ENCODE measurements at regions not wholly inside any gene's neighbourhood (a gene's known extent, or its start where the extent isn't known, plus 50 kb on each side); places are given as distances from the start of the nearest gene placed in this dataset.

GRCh38 chr20:41774291-41774690 is 156.1 kb upstream of the CHD6 start:
- Histone ChIP-seq H3K4me3 (ENCODE audit: insufficient read depth, low read depth, low read length) (no peak overlapping the region), H3K27me3 (ENCODE audit: insufficient read depth, low read length) (no peaks in the 10 kb centered on the region), H3K27ac (ENCODE audit: low read depth, low read length) (no peak overlapping the region), H2AFZ (ENCODE audit: low read depth, low read length) (no peak overlapping the region), H4K20me1 (ENCODE audit: insufficient read depth, low read length) (no peaks in the 10 kb centered on the region), H3K9me3 (ENCODE audit: insufficient read depth, low read depth, low read length) (peaks cover 2% of the 10 kb centered on the region), H3K4me1 (ENCODE audit: insufficient read depth, low read length) (no peaks in the 10 kb centered on the region), H3K36me3 (ENCODE audit: insufficient read depth, low read length) (no peaks in the 10 kb centered on the region), H3K9ac (ENCODE audit: low read length) (no peak overlapping the region), H3K79me2 (ENCODE audit: insufficient read depth, low read length) (no peaks in the 10 kb centered on the region), H3K4me2 (ENCODE audit: low read length) (no peak overlapping the region)
- H3K4me1 Mint-ChIP-seq (ENCODE audit: low read depth, unreplicated experiment) = no peaks in the 10 kb centered on the region
- peaks cover 4% of the 10 kb centered on the region for H3K9me3 Mint-ChIP-seq (ENCODE audit: unreplicated experiment)
- TF ChIP-seq, protein P1, sequence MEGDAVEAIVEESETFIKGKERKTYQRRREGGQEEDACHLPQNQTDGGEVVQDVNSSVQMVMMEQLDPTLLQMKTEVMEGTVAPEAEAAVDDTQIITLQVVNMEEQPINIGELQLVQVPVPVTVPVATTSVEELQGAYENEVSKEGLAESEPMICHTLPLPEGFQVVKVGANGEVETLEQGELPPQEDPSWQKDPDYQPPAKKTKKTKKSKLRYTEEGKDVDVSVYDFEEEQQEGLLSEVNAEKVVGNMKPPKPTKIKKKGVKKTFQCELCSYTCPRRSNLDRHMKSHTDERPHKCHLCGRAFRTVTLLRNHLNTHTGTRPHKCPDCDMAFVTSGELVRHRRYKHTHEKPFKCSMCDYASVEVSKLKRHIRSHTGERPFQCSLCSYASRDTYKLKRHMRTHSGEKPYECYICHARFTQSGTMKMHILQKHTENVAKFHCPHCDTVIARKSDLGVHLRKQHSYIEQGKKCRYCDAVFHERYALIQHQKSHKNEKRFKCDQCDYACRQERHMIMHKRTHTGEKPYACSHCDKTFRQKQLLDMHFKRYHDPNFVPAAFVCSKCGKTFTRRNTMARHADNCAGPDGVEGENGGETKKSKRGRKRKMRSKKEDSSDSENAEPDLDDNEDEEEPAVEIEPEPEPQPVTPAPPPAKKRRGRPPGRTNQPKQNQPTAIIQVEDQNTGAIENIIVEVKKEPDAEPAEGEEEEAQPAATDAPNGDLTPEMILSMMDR (IDR thresholded peaks at IDR 0.05; ENCODE audit: insufficient read depth, low read depth, low read length) = no peak
- TF ChIP-seq EZH2 (IDR thresholded peaks at IDR 0.05; ENCODE audit: insufficient read depth, low read length) = no peak
- no peak for DNase-seq (ENCODE audit: low read depth)
- peaks cover 7% of the 10 kb centered on the region for H3K27me3 Mint-ChIP-seq (ENCODE audit: low read depth, unreplicated experiment)
- H3K4me3 Mint-ChIP-seq (ENCODE audit: unreplicated experiment) = no peak overlapping the region
- H3K27ac Mint-ChIP-seq (ENCODE audit: unreplicated experiment) = no peak overlapping the region
- no peak for FAIRE-seq
- H3K36me3 Mint-ChIP-seq (ENCODE audit: low read depth, unreplicated experiment) = no peaks in the 10 kb centered on the region

- FAIRE-seq = no peak
These were observed 152.8 kb upstream of the CHD6 start for GRCh38 chr20:41770965-41771364.

GRCh38 chr20:41770427-41770826 is 152.2 kb upstream of the CHD6 start:
- FAIRE-seq = no peak
- Mint-ChIP-seq H3K4me1 (ENCODE audit: low read depth, unreplicated experiment) (no peaks in the 10 kb centered on the region), H3K36me3 (ENCODE audit: low read depth, unreplicated experiment) (no peaks in the 10 kb centered on the region), H3K9me3 (ENCODE audit: unreplicated experiment) (no peaks in the 10 kb centered on the region), H3K27ac (ENCODE audit: unreplicated experiment) (no peak overlapping the region), H3K27me3 (ENCODE audit: low read depth, unreplicated experiment) (no peaks in the 10 kb centered on the region), H3K4me3 (ENCODE audit: unreplicated experiment) (no peak overlapping the region)
- H3K9ac ChIP-seq (ENCODE audit: low read length) = no peak overlapping the region
- H3K4me3 ChIP-seq (ENCODE audit: insufficient read depth, low read depth, low read length) = no peak overlapping the region
- no peak overlapping the region for H3K27ac ChIP-seq (ENCODE audit: low read depth, low read length)
- no peaks in the 10 kb centered on the region for H3K4me1 ChIP-seq (ENCODE audit: insufficient read depth, low read length)
- no peaks in the 10 kb centered on the region for H4K20me1 ChIP-seq (ENCODE audit: insufficient read depth, low read length)
- no peaks in the 10 kb centered on the region for H3K79me2 ChIP-seq (ENCODE audit: insufficient read depth, low read length)
- H2AFZ ChIP-seq (ENCODE audit: low read depth, low read length) = no peak overlapping the region
- no peaks in the 10 kb centered on the region for H3K9me3 ChIP-seq (ENCODE audit: insufficient read depth, low read depth, low read length)
- TF ChIP-seq, protein P1 (IDR thresholded peaks at IDR 0.05; ENCODE audit: insufficient read depth, low read depth, low read length) = no peak
- TF ChIP-seq EZH2 (IDR thresholded peaks at IDR 0.05; ENCODE audit: insufficient read depth, low read length) = no peak
- H3K27me3 ChIP-seq (ENCODE audit: insufficient read depth, low read length) = no peaks in the 10 kb centered on the region
- DNase-seq (ENCODE audit: low read depth) = no peak
- H3K4me2 ChIP-seq (ENCODE audit: low read length) = no peak overlapping the region
- no peaks in the 10 kb centered on the region for H3K36me3 ChIP-seq (ENCODE audit: insufficient read depth, low read length)

More at GRCh38 chr20:41770965-41771364, 152.8 kb upstream of the CHD6 start:
- Histone ChIP-seq H3K79me2 (ENCODE audit: insufficient read depth, low read length) (no peaks in the 10 kb centered on the region), H3K4me1 (ENCODE audit: insufficient read depth, low read length) (no peaks in the 10 kb centered on the region), H3K27me3 (ENCODE audit: insufficient read depth, low read length) (no peaks in the 10 kb centered on the region), H4K20me1 (ENCODE audit: insufficient read depth, low read length) (no peaks in the 10 kb centered on the region), H3K4me3 (ENCODE audit: insufficient read depth, low read depth, low read length) (no peak overlapping the region), H3K9me3 (ENCODE audit: insufficient read depth, low read depth, low read length) (no peaks in the 10 kb centered on the region), H3K9ac (ENCODE audit: low read length) (no peak overlapping the region), H3K4me2 (ENCODE audit: low read length) (no peak overlapping the region), H2AFZ (ENCODE audit: low read depth, low read length) (no peak overlapping the region), H3K27ac (ENCODE audit: low read depth, low read length) (no peak overlapping the region), H3K36me3 (ENCODE audit: insufficient read depth, low read length) (no peaks in the 10 kb centered on the region)
- DNase-seq (ENCODE audit: low read depth) = no peak
- no peak overlapping the region for H3K4me3 Mint-ChIP-seq (ENCODE audit: unreplicated experiment)
- TF ChIP-seq EZH2 (IDR thresholded peaks at IDR 0.05; ENCODE audit: insufficient read depth, low read length) = no peak
- TF ChIP-seq, protein P1 (IDR thresholded peaks at IDR 0.05; ENCODE audit: insufficient read depth, low read depth, low read length) = no peak
- H3K9me3 Mint-ChIP-seq (ENCODE audit: unreplicated experiment) = no peaks in the 10 kb centered on the region
- no peak overlapping the region for H3K27ac Mint-ChIP-seq (ENCODE audit: unreplicated experiment)
- no peaks in the 10 kb centered on the region for H3K27me3 Mint-ChIP-seq (ENCODE audit: low read depth, unreplicated experiment)
- H3K36me3 Mint-ChIP-seq (ENCODE audit: low read depth, unreplicated experiment) = no peaks in the 10 kb centered on the region
- H3K4me1 Mint-ChIP-seq (ENCODE audit: low read depth, unreplicated experiment) = no peaks in the 10 kb centered on the region
